ENCODE measurements at regions not wholly inside any gene's neighbourhood (a gene's known extent, or its start where the extent isn't known, plus 50 kb on each side); places are given as distances from the start of the nearest gene placed in this dataset.
"Not testable (repeated sequence)": the region's sequence is repeated elsewhere in the genome, so short reads cannot be mapped to it uniquely, and the experiment has no call there.

GRCh38 chr2:208984376-208985090, 439.3 kb upstream of the MAP2 start:
- H3K4me3 ChIP-seq (ENCODE audit: low read depth, low read length), result no peak overlapping the region
- DNase-seq (ENCODE audit: low read depth), result peak; percentile 38
- TF ChIP-seq CTCF (conservative IDR thresholded peaks at IDR 0.05; ENCODE audit: low read depth, low read length), result no peak

GRCh38 chr2:208985644-208986043, 438.2 kb upstream of the MAP2 start:
- no peak for TF ChIP-seq CTCF (conservative IDR thresholded peaks at IDR 0.05; ENCODE audit: low read depth, low read length)

GRCh38 chr2:208990716-208991115, 433.1 kb upstream of the MAP2 start:
- no peak for TF ChIP-seq CTCF (conservative IDR thresholded peaks at IDR 0.05; ENCODE audit: low read depth, low read length)
- H3K4me3 ChIP-seq (ENCODE audit: low read depth, low read length), result no peak overlapping the region
- no peak for DNase-seq (ENCODE audit: low read depth)

More at GRCh38 chr2:208985644-208986043, 438.2 kb upstream of the MAP2 start:
- no peak overlapping the region for H3K4me3 ChIP-seq (ENCODE audit: low read depth, low read length)
- peak; percentile 13 for DNase-seq (ENCODE audit: low read depth)

GRCh38 chr2:208999911-209000310, 423.9 kb upstream of the MAP2 start:
- no peak overlapping the region for H3K4me3 ChIP-seq (ENCODE audit: low read depth, low read length)
- TF ChIP-seq CTCF (conservative IDR thresholded peaks at IDR 0.05; ENCODE audit: low read depth, low read length), result no peak
- no peak for DNase-seq (ENCODE audit: low read depth)

GRCh38 chr2:209002054-209002453, 421.8 kb upstream of the MAP2 start:
- no peak overlapping the region for H3K4me3 ChIP-seq (ENCODE audit: low read depth, low read length)
- no peak for DNase-seq (ENCODE audit: low read depth)
- no peak for TF ChIP-seq CTCF (conservative IDR thresholded peaks at IDR 0.05; ENCODE audit: low read depth, low read length)

- TF ChIP-seq CTCF (conservative IDR thresholded peaks at IDR 0.05; ENCODE audit: low read depth, low read length), result no peak
- H3K4me3 ChIP-seq (ENCODE audit: low read depth, low read length), result no peak overlapping the region
- no peak for DNase-seq (ENCODE audit: low read depth)
These were observed 418.5 kb upstream of the MAP2 start for GRCh38 chr2:209005371-209005770.

GRCh38 chr2:209008636-209009287, 415.1 kb upstream of the MAP2 start:
- no peak for DNase-seq (ENCODE audit: low read depth)
- no peak for TF ChIP-seq CTCF (conservative IDR thresholded peaks at IDR 0.05; ENCODE audit: low read depth, low read length)
- no peak overlapping the region for H3K4me3 ChIP-seq (ENCODE audit: low read depth, low read length)

- H3K4me3 ChIP-seq (ENCODE audit: low read depth, low read length); DNase-seq (ENCODE audit: low read depth): not testable (repeated sequence)
These were observed 405.2 kb upstream of the MAP2 start for GRCh38 chr2:209018633-209019032.
